ENCODE measurements at regions not wholly inside any gene's neighbourhood (a gene's known extent, or its start where the extent isn't known, plus 50 kb on each side); places are given as distances from the start of the nearest gene placed in this dataset.

DNA sequence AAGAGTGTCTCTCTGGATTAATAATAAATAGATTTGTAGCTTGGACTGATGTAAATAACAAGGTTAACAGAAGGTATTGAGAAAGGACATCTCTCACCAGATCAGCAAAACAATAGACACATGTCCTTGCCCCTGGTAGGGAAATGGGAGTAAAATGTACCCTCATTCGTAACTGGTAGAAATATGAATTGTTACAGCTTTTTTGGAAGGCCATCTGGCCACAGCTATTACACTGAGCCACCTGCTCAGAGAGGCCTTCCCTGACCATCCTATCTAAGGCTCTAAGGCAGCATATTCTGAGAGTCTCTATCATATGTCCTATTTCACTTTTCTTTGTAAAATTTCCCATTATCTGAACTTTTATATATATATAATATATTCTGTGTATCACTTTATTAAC is 129.1 kb upstream of the MAP1B start:
- no peak overlapping the region for H3K4me3 ChIP-seq (replicated peaks; ENCODE audit: low read depth, low read length)
- no peak for DNase-seq (ENCODE audit: low read depth)
- TF ChIP-seq, protein P1, sequence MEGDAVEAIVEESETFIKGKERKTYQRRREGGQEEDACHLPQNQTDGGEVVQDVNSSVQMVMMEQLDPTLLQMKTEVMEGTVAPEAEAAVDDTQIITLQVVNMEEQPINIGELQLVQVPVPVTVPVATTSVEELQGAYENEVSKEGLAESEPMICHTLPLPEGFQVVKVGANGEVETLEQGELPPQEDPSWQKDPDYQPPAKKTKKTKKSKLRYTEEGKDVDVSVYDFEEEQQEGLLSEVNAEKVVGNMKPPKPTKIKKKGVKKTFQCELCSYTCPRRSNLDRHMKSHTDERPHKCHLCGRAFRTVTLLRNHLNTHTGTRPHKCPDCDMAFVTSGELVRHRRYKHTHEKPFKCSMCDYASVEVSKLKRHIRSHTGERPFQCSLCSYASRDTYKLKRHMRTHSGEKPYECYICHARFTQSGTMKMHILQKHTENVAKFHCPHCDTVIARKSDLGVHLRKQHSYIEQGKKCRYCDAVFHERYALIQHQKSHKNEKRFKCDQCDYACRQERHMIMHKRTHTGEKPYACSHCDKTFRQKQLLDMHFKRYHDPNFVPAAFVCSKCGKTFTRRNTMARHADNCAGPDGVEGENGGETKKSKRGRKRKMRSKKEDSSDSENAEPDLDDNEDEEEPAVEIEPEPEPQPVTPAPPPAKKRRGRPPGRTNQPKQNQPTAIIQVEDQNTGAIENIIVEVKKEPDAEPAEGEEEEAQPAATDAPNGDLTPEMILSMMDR (IDR thresholded peaks at IDR 0.05; ENCODE audit: low read length, missing control alignments) = no peak

DNA sequence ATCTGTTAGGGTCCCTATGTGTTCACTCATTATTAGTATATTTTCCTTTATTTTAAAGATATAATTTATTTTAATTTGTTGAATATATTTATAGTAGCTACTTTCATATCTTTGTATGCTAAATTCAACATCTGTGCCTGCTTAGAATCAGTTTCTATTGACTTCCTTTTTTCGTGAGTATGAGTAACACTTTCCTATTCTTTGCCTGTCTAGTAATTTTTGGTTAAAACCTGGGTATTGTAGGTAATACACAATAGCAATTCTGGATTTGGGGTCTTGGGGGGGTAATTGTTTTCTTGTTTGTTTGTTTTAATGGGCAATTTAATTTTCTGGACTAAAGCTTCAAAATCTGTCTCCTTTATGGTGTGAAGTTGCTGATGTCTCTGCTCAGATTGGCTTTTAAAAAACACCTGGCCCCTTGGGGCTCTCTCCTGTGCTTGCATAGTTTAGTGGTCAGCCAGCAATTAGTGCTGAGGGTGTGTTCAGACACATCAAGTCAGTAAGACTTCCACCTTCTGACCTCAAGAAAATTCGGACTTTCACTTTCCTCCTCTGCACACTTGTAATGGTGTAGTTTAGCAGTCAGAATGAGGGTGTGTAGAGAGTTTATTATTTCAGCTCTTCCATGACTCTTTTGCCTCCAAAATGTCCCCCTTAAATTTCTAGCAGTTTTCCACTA is 124.4 kb upstream of the MAP1B start:
- H3K4me3 ChIP-seq (replicated peaks; ENCODE audit: low read depth, low read length) = no peak overlapping the region
- no peak for DNase-seq (ENCODE audit: low read depth)
- TF ChIP-seq, protein P1 (IDR thresholded peaks at IDR 0.05; ENCODE audit: low read length, missing control alignments) = no peak

DNA sequence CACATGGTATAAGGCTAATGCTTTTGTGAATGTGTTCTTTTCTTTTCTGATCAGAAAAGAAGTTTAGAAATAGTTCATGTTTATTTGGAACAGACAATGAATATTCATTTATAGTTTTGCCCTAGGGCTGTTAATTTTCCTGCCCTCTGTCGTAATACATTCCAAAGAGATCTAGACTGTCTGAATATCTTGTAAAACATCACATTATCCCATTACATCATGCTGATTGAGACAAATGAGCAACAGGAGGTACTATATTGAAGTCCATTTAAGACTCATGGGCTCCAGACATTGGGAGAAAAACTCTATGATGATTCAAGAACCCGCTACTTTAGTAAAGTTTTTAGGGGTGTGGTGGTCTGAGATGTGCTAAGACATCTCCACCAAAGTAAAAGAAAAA is 121.2 kb upstream of the MAP1B start:
- no peak overlapping the region for H3K4me3 ChIP-seq (replicated peaks; ENCODE audit: low read depth, low read length)
- TF ChIP-seq, protein P1 (IDR thresholded peaks at IDR 0.05; ENCODE audit: low read length, missing control alignments) = no peak
- no peak for DNase-seq (ENCODE audit: low read depth)

DNA sequence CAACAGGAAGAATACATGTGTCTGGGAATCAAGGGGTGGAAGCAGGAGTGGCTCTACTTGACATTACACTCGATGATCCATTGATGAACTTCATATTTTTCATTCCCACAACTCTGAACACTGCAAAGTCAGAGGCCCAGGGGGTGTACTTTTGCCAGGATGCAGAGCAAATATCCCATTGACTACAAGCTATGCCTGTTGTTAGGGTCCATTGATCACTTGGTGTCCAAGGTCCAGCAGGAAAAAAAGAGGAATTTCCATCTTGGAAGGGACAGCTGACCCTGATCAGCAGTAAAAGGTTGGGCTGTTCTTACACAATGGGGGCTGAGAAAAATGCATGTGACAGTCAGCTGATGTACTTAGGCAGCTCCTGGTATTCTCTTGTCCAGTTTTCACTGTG is 118.5 kb upstream of the MAP1B start:
- TF ChIP-seq, protein P1 (IDR thresholded peaks at IDR 0.05; ENCODE audit: low read length, missing control alignments) = no peak
- no peak overlapping the region for H3K4me3 ChIP-seq (replicated peaks; ENCODE audit: low read depth, low read length)
- no peak for DNase-seq (ENCODE audit: low read depth)

DNA sequence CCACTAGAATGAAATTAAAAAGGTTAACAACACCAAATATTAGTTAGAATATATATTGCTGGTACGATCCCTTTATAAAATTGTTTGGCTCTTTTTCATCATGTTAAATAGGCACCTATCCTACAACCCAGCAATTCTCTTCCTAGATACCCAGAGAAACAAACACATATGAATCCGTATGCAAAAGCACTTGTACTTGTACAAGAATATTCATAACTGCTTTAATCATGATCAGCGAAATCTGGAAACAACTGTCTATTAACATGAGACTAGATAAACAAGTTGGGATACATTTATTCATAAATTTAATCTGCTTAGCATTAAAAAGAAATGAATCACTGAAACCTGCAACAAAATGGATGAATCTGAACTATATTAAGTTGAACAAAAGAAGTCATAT is 113.7 kb upstream of the MAP1B start:
- TF ChIP-seq, protein P1 (IDR thresholded peaks at IDR 0.05; ENCODE audit: low read length, missing control alignments) = no peak
- no peak for DNase-seq (ENCODE audit: low read depth)
- no peak overlapping the region for H3K4me3 ChIP-seq (replicated peaks; ENCODE audit: low read depth, low read length)

DNA sequence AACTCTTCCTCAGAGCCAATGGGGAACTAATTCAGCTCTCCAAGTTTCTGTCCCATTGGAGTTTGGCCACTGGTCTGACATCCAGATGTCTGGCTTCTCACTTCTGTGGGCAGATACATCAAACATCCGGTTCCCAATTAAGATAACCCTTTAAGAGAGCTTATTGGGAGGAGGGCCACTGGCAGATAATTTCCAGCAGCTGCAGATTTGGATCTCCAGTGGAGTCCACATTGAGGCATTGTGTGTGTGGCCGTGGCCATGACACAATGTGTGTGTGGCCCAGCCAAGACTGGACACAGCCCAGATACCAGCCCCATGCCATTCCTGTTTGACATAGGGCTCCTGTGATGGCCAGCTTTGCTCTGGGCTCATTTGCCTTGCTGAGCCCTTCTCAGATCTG is 110.5 kb upstream of the MAP1B start:
- TF ChIP-seq, protein P1 (IDR thresholded peaks at IDR 0.05; ENCODE audit: low read length, missing control alignments) = no peak
- no peak for DNase-seq (ENCODE audit: low read depth)
- no peak overlapping the region for H3K4me3 ChIP-seq (replicated peaks; ENCODE audit: low read depth, low read length)

DNA sequence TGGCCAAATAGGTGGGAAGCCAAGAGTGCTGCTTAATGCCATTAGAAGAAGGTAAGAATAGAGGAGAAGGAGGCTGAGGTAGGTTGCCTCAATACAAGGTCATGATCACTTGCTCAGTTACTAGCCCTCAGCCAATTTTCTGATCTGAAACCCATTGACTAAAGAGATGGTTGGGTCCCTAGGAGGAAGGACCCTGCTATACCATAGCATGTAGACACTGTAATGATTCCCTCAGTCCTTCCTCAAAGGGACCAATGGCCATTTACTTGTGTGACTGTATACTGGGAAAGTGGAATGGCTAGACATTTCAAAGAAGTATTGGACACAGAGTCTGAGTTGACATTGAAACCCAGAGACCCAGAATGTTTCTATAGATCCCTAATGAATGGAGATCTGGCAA is 108.5 kb upstream of the MAP1B start:
- no peak for DNase-seq (ENCODE audit: low read depth)
- no peak overlapping the region for H3K4me3 ChIP-seq (replicated peaks; ENCODE audit: low read depth, low read length)
- TF ChIP-seq, protein P1 (IDR thresholded peaks at IDR 0.05; ENCODE audit: low read length, missing control alignments) = no peak
